GM23338 (cell line): ENCODE measurements at regions not wholly inside any gene's neighbourhood (a gene's known extent, or its start where the extent isn't known, plus 50 kb on each side); places are given as distances from the start of the nearest gene placed in this dataset.

Experiments
- ATAC-seq: fragments of 200-7000 bp; cut with Tn5 transposase; 3 replicates; pipeline ENCODE4 v1.9.1; 2020
- DNase-seq: peaks from one replicate; pipeline ENCODE4 v3.0.0-alpha.2; 2015; ENCODE audit warnings: low spot score
- H2AFZ ChIP-seq: fragments of 200-600 bp; sonication (generic); 2 replicates; pipeline ENCODE4 v1.8.0; 2016; ENCODE audit warnings: antibody characterized with exemption, mild to moderate bottlenecking, moderate library complexity
- H3F3A ChIP-seq: fragments of 200-600 bp; sonication (generic); replicated peaks from 2 replicates; pipeline ENCODE4 v1.8.0; 2017; ENCODE audit warnings: antibody characterized with exemption, mixed run types, low read depth
- H3K27ac ChIP-seq: fragments of 200-600 bp; sonication (generic); 2 replicates; pipeline ENCODE4 v1.6.1; 2016; ENCODE audit warnings: low read depth
- H3K27me3 ChIP-seq: fragments of 200-600 bp; sonication (generic); 2 replicates; pipeline ENCODE4 v1.8.0; 2016; ENCODE audit warnings: mild to moderate bottlenecking, mixed run types, moderate library complexity; ENCODE audit not compliant: insufficient read depth
- H3K36me3 ChIP-seq: fragments of 200-600 bp; sonication (generic); 2 replicates; pipeline ENCODE4 v1.8.0; 2016; ENCODE audit warnings: mild to moderate bottlenecking; ENCODE audit not compliant: insufficient read depth
- H3K4me1 ChIP-seq: fragments of 200-600 bp; sonication (generic); 2 replicates; pipeline ENCODE4 v1.8.0; 2016; ENCODE audit warnings: mild to moderate bottlenecking, moderate library complexity; ENCODE audit not compliant: insufficient read depth
- H3K4me2 ChIP-seq: fragments of 200-600 bp; sonication (generic); 2 replicates; pipeline ENCODE4 v1.7.1; 2017; ENCODE audit warnings: mixed run types
- H3K4me3 ChIP-seq: fragments of 200-600 bp; sonication (generic); 2 replicates; pipeline ENCODE4 v1.6.1; 2016; ENCODE audit warnings: mixed run types
- H3K79me2 ChIP-seq: fragments of 200-600 bp; sonication (generic); replicated peaks from 2 replicates; pipeline ENCODE4 v1.8.0; 2017; ENCODE audit warnings: mild to moderate bottlenecking; ENCODE audit not compliant: insufficient read depth
- H3K9me2 ChIP-seq: fragments of 200-600 bp; sonication (generic); 2 replicates; pipeline ENCODE4 v1.8.0; 2017; ENCODE audit not compliant: insufficient read depth
- H4K20me1 ChIP-seq: fragments of 200-600 bp; sonication (generic); replicated peaks from 2 replicates; pipeline ENCODE4 v1.8.0; 2017; ENCODE audit warnings: mild to moderate bottlenecking; ENCODE audit not compliant: insufficient read depth
- H3K27ac Mint-ChIP-seq: 2 replicates; pipeline ENCODE4 v1.8.0; 2020; ENCODE audit warnings: inconsistent platforms, mild to moderate bottlenecking, moderate library complexity, mixed read lengths
- H3K27me3 Mint-ChIP-seq: 3 replicates; pipeline ENCODE4 v1.8.0; 2022; ENCODE audit warnings: low read depth, mild to moderate bottlenecking, moderate library complexity, mixed read lengths, inconsistent platforms; ENCODE audit not compliant: insufficient read depth, poor library complexity
- H3K36me3 Mint-ChIP-seq: 3 replicates; pipeline ENCODE4 v1.8.0; 2021; ENCODE audit warnings: low read depth, mild to moderate bottlenecking, inconsistent platforms, moderate library complexity, mixed read lengths
- H3K4me1 Mint-ChIP-seq: 3 replicates; pipeline ENCODE4 v1.8.0; 2020; ENCODE audit warnings: mild to moderate bottlenecking, inconsistent platforms, mixed read lengths
- H3K4me3 Mint-ChIP-seq: 3 replicates; pipeline ENCODE4 v1.8.0; 2021; ENCODE audit warnings: moderate library complexity, mild to moderate bottlenecking, inconsistent platforms, mixed read lengths
- H3K9me3 Mint-ChIP-seq: 3 replicates; pipeline ENCODE4 v1.8.0; 2020; ENCODE audit warnings: moderate library complexity, mild to moderate bottlenecking, inconsistent platforms, mixed read lengths
- CREB1 ChIP-seq: fragments of 250-450 bp; sonication (Bioruptor Pico); IDR thresholded peaks from 2 replicates; pipeline ENCODE4 v1.5.0; 2020; ENCODE audit warnings: low read depth, mild to moderate bottlenecking, moderate library complexity
- CTCF ChIP-seq, 2 experiments: fragments of 200-600 bp in 1 of 2; sonication (generic) in 1 of 2; conservative IDR thresholded peaks; 2 replicates each; pipeline versions ENCODE4 v1.5.1 to v1.6.1; 2016 to 2017; ENCODE audit warnings: antibody characterized with exemption in 2 of 2, low read depth in 2 of 2, mild to moderate bottlenecking in 2 of 2, moderate library complexity in 1 of 2
- EZH2phosphoT487 ChIP-seq: fragments of 200-600 bp; sonication (generic); IDR thresholded peaks from one replicate; pipeline ENCODE4 v1.8.1; 2018; ENCODE audit warnings: antibody characterized with exemption; ENCODE audit not compliant: unreplicated experiment
- JUNB ChIP-seq: IDR thresholded peaks from one replicate; pipeline ENCODE4 v1.6.1; 2016; ENCODE audit warnings: antibody characterized with exemption; ENCODE audit not compliant: unreplicated experiment
- NANOG ChIP-seq: IDR thresholded peaks from 2 replicates; pipeline ENCODE4 v1.6.1; 2016; ENCODE audit warnings: antibody characterized with exemption, borderline replicate concordance
- POLR2AphosphoS5 ChIP-seq: IDR thresholded peaks from 2 replicates; pipeline ENCODE4 v1.6.1; 2016; ENCODE audit warnings: antibody characterized with exemption, low read depth
- REST ChIP-seq: IDR thresholded peaks from one replicate; pipeline ENCODE4 v1.6.1; 2018; ENCODE audit warnings: antibody characterized with exemption; ENCODE audit not compliant: unreplicated experiment
- STAT1 ChIP-seq: IDR thresholded peaks from one replicate; pipeline ENCODE4 v1.6.1; 2016; ENCODE audit warnings: antibody characterized with exemption; ENCODE audit not compliant: unreplicated experiment
- ZNF331 ChIP-seq: fragments of 250-450 bp; sonication (Bioruptor Pico); IDR thresholded peaks from 2 replicates; pipeline ENCODE4 v1.5.0; 2020; ENCODE audit warnings: low read depth, mild to moderate bottlenecking, moderate library complexity
- ZNF462 ChIP-seq: fragments of 250-450 bp; sonication (Bioruptor Pico); IDR thresholded peaks from 2 replicates; pipeline ENCODE4 v1.5.0; 2020; ENCODE audit warnings: mild to moderate bottlenecking, moderate library complexity

- TF ChIP-seq REST: no peak
Measured at GRCh38 chr5:155313518-155313917, 300.0 kb downstream of the KIF4B start (continued).

GRCh38 chr5:155316070-155316714, 302.6 kb downstream of the KIF4B start:
- 0 out of 2 replicates have a peak, but pooled peaks cover 3% of the 10 kb centered on the region for H3K9me2 ChIP-seq
- Mint-ChIP-seq H3K4me1 (no peaks in the 10 kb centered on the region), H3K9me3 (no peaks in the 10 kb centered on the region), H3K27me3 (no peaks in the 10 kb centered on the region), H3K27ac (no peak overlapping the region), H3K4me3 (no peak overlapping the region), H3K36me3 (no peaks in the 10 kb centered on the region)
- H3K79me2 ChIP-seq: no peaks in the 10 kb centered on the region
- no peaks in the 10 kb centered on the region for H4K20me1 ChIP-seq
- H3K4me1 ChIP-seq: no peaks in the 10 kb centered on the region
- no peaks in the 10 kb centered on the region; the same call in 1 of the 2 replicates for H3K36me3 ChIP-seq
- no peak overlapping the region for H2AFZ ChIP-seq
- no peaks in the 10 kb centered on the region for H3K27me3 ChIP-seq
- DNase-seq (no peak), ATAC-seq (peak; percentile 35; the same call in 2 of the 3 replicates)
- no peak overlapping the region for H3K4me3 ChIP-seq
- no peak overlapping the region for H3K4me2 ChIP-seq
- no peak overlapping the region for H3K27ac ChIP-seq
- H3F3A ChIP-seq: no peaks in the 10 kb centered on the region
- TF ChIP-seq EZH2phosphoT487 (no peak), ZNF331 (CRISPR knock-in tag) (no peak), CTCF (conservative IDR thresholded peaks at IDR 0.05; ENCODE audit: low read depth in 2 of 2) (no peak), STAT1 (no peak), NANOG (no peak), CREB1 (CRISPR knock-in tag) (no peak), POLR2AphosphoS5 (no peak), JUNB (no peak), ZNF462 (CRISPR knock-in tag) (no peak)
